ENCODE measurements at regions not wholly inside any gene's neighbourhood (a gene's known extent, or its start where the extent isn't known, plus 50 kb on each side); places are given as distances from the start of the nearest gene placed in this dataset.

DNA sequence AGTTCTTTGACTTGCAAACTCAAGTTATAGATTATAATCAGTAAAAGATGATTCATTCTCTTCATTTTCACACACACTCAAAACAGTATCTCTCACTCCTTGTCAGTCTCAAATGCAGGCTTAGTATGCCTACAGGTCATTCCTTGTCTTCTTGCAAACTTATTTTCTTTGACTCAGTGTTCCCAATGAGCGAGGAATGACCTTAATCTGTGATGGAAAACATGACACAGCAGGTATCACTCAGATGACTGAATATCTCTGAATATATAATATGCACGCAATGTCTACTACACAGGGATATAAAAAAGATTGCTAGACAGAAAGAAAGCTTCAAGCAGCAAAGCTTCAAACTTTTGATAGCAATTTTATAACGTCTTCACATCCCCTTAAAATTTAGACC is 127.8 kb upstream of the RGPD4 start:
- Histone ChIP-seq H2BK120ac (ENCODE audit: low read depth, low read length) (no peak overlapping the region), H2BK5ac (ENCODE audit: low read length) (no peak overlapping the region), H3K4me2 (ENCODE audit: insufficient read depth, low read length, poor library complexity, severe bottlenecking) (no peak overlapping the region), H3K79me1 (ENCODE audit: low read depth, low read length) (peaks cover 2% of the 10 kb centered on the region), H3K9ac (ENCODE audit: low read depth, low read length, poor library complexity) (no peak overlapping the region), H3K27me3 (ENCODE audit: control insufficient read depth in 3 of 3, insufficient read depth in 3 of 3, low read depth in 1 of 3, low read length in 3 of 3) (no peaks in the 10 kb centered on the region), H3K23ac (ENCODE audit: low read depth, low read length, poor library complexity) (no peak overlapping the region), H3K14ac (ENCODE audit: low read length) (no peak overlapping the region), H3K18ac (ENCODE audit: low read length) (no peak overlapping the region), H4K8ac (ENCODE audit: low read depth, low read length) (no peak overlapping the region), H3K4me3 (ENCODE audit: low read length in 2 of 2) (no peak overlapping the region), H4K91ac (ENCODE audit: low read depth, low read length, poor library complexity) (no peak overlapping the region), H2AFZ (ENCODE audit: low read length) (no peak overlapping the region), H2BK15ac (ENCODE audit: low read length) (no peak overlapping the region), H2AK5ac (ENCODE audit: low read depth, low read length) (no peak overlapping the region), H3K36me3 (replicated peaks in 1 of 2; ENCODE audit: control insufficient read depth in 2 of 2, insufficient read depth in 2 of 2, low read length in 2 of 2) (no peaks in the 10 kb centered on the region), H3K4me1 (ENCODE audit: control insufficient read depth in 2 of 2, insufficient read depth in 1 of 2, low read depth in 1 of 2, low read length in 2 of 2) (peaks cover 3 to 4% of the 10 kb centered on the region in 2 donors), H3K27ac (replicated peaks; ENCODE audit: low read length) (no peak overlapping the region), H3K4ac (ENCODE audit: low read length) (no peak overlapping the region), H3K9me3 (replicated peaks in 1 of 2; ENCODE audit: control insufficient read depth in 2 of 2, insufficient read depth in 1 of 2, low read depth in 1 of 2, low read length in 2 of 2) (peaks cover 0 to 3% of the 10 kb centered on the region in 2 donors), H2BK12ac (ENCODE audit: low read length) (no peak overlapping the region)
- DNase-seq (ENCODE audit: low spot score), result no peak
- no CpG with 5 or more reads among the region's 3 CpGs for WGBS, 2 donors (ENCODE audit: extremely low coverage in 2 of 2, insufficient read length in 2 of 2, insufficient replicate concordance in 1 of 2)

GRCh38 chr2:107700073-107700472 is 126.6 kb upstream of the RGPD4 start:
- Histone ChIP-seq H4K91ac (ENCODE audit: low read depth, low read length, poor library complexity) (no peak overlapping the region), H3K9ac (ENCODE audit: low read depth, low read length, poor library complexity) (no peak overlapping the region), H2BK5ac (ENCODE audit: low read length) (no peak overlapping the region), H3K27me3 (ENCODE audit: control insufficient read depth in 3 of 3, insufficient read depth in 3 of 3, low read depth in 1 of 3, low read length in 3 of 3) (no peaks in the 10 kb centered on the region), H2BK15ac (ENCODE audit: low read length) (no peak overlapping the region), H3K4me1 (ENCODE audit: control insufficient read depth in 2 of 2, insufficient read depth in 1 of 2, low read depth in 1 of 2, low read length in 2 of 2) (peaks cover 0 to 4% of the 10 kb centered on the region in 2 donors), H3K23ac (ENCODE audit: low read depth, low read length, poor library complexity) (no peak overlapping the region), H2AK5ac (ENCODE audit: low read depth, low read length) (no peak overlapping the region), H2AFZ (ENCODE audit: low read length) (no peak overlapping the region), H2BK12ac (ENCODE audit: low read length) (no peak overlapping the region), H3K14ac (ENCODE audit: low read length) (no peak overlapping the region), H3K9me3 (replicated peaks in 1 of 2; ENCODE audit: control insufficient read depth in 2 of 2, insufficient read depth in 1 of 2, low read depth in 1 of 2, low read length in 2 of 2) (no peaks in the 10 kb centered on the region), H2BK120ac (ENCODE audit: low read depth, low read length) (no peak overlapping the region), H3K79me1 (ENCODE audit: low read depth, low read length) (no peaks in the 10 kb centered on the region), H3K4me2 (ENCODE audit: insufficient read depth, low read length, poor library complexity, severe bottlenecking) (no peak overlapping the region), H3K36me3 (replicated peaks in 1 of 2; ENCODE audit: control insufficient read depth in 2 of 2, insufficient read depth in 2 of 2, low read length in 2 of 2) (no peaks in the 10 kb centered on the region), H4K8ac (ENCODE audit: low read depth, low read length) (no peak overlapping the region), H3K18ac (ENCODE audit: low read length) (no peak overlapping the region), H3K4ac (ENCODE audit: low read length) (no peak overlapping the region), H3K4me3 (ENCODE audit: low read length in 2 of 2) (no peak overlapping the region), H3K27ac (replicated peaks; ENCODE audit: low read length) (no peak overlapping the region)
- no peak for DNase-seq (ENCODE audit: low spot score)
- no CpG with 5 or more reads among the region's 1 CpG for WGBS, 2 donors (ENCODE audit: extremely low coverage in 2 of 2, insufficient read length in 2 of 2, insufficient replicate concordance in 1 of 2)

GRCh38 chr2:107711941-107712340 is 114.8 kb upstream of the RGPD4 start:
- Histone ChIP-seq H3K4ac (ENCODE audit: low read length) (no peak overlapping the region), H3K4me3 (ENCODE audit: low read length in 2 of 2) (no peak overlapping the region), H2BK5ac (ENCODE audit: low read length) (no peak overlapping the region), H2BK15ac (ENCODE audit: low read length) (no peak overlapping the region), H3K4me2 (ENCODE audit: insufficient read depth, low read length, poor library complexity, severe bottlenecking) (no peak overlapping the region), H2BK12ac (ENCODE audit: low read length) (no peak overlapping the region), H4K91ac (ENCODE audit: low read depth, low read length, poor library complexity) (no peak overlapping the region), H3K23ac (ENCODE audit: low read depth, low read length, poor library complexity) (no peak overlapping the region), H3K14ac (ENCODE audit: low read length) (no peak overlapping the region), H3K27ac (replicated peaks; ENCODE audit: low read length) (no peak overlapping the region), H3K36me3 (replicated peaks in 1 of 2; ENCODE audit: control insufficient read depth in 2 of 2, insufficient read depth in 2 of 2, low read length in 2 of 2) (no peaks in the 10 kb centered on the region), H3K4me1 (ENCODE audit: control insufficient read depth in 2 of 2, insufficient read depth in 1 of 2, low read depth in 1 of 2, low read length in 2 of 2) (no peaks in the 10 kb centered on the region), H4K8ac (ENCODE audit: low read depth, low read length) (no peak overlapping the region), H2BK120ac (ENCODE audit: low read depth, low read length) (no peak overlapping the region), H3K79me1 (ENCODE audit: low read depth, low read length) (no peaks in the 10 kb centered on the region), H2AFZ (ENCODE audit: low read length) (no peak overlapping the region), H2AK5ac (ENCODE audit: low read depth, low read length) (no peak overlapping the region), H3K9ac (ENCODE audit: low read depth, low read length, poor library complexity) (no peak overlapping the region), H3K27me3 (ENCODE audit: control insufficient read depth in 3 of 3, insufficient read depth in 3 of 3, low read depth in 1 of 3, low read length in 3 of 3) (no peaks in the 10 kb centered on the region), H3K9me3 (replicated peaks in 1 of 2; ENCODE audit: control insufficient read depth in 2 of 2, insufficient read depth in 1 of 2, low read depth in 1 of 2, low read length in 2 of 2) (no peaks in the 10 kb centered on the region), H3K18ac (ENCODE audit: low read length) (no peak overlapping the region)
- DNase-seq (ENCODE audit: low spot score), result no peak
- WGBS, 2 donors (ENCODE audit: extremely low coverage in 2 of 2, insufficient read length in 2 of 2, insufficient replicate concordance in 1 of 2), result no CpG with 5 or more reads among the region's 3 CpGs

DNA sequence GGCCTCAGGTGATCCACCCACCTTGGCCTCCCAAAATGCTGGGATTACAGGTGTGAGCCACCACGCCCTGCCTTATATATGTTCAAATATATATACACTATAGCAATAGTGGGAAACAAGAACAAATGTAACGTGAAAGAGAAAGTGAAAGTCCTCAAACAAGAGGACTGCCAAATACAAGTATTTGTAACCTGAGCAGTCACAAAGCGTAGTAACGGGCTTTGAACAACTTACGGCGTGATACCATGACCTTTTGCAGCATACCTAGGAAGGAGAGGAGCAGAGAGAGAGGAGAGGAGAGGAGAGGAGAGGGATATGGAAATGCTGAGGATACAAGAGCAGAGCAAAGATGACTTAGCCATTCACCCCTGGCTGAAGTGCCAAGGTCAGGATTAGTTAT is 113.8 kb upstream of the RGPD4 start:
- Histone ChIP-seq H3K4me2 (ENCODE audit: insufficient read depth, low read length, poor library complexity, severe bottlenecking) (no peak overlapping the region), H4K91ac (ENCODE audit: low read depth, low read length, poor library complexity) (no peak overlapping the region), H3K27me3 (ENCODE audit: control insufficient read depth in 3 of 3, insufficient read depth in 3 of 3, low read depth in 1 of 3, low read length in 3 of 3) (no peaks in the 10 kb centered on the region), H2AK5ac (ENCODE audit: low read depth, low read length) (no peak overlapping the region), H4K8ac (ENCODE audit: low read depth, low read length) (no peak overlapping the region), H3K9me3 (replicated peaks in 1 of 2; ENCODE audit: control insufficient read depth in 2 of 2, insufficient read depth in 1 of 2, low read depth in 1 of 2, low read length in 2 of 2) (no peaks in the 10 kb centered on the region), H3K18ac (ENCODE audit: low read length) (no peak overlapping the region), H3K4me3 (ENCODE audit: low read length in 2 of 2) (no peak overlapping the region), H3K79me1 (ENCODE audit: low read depth, low read length) (no peaks in the 10 kb centered on the region), H2AFZ (ENCODE audit: low read length) (no peak overlapping the region), H2BK15ac (ENCODE audit: low read length) (no peak overlapping the region), H2BK120ac (ENCODE audit: low read depth, low read length) (no peak overlapping the region), H3K14ac (ENCODE audit: low read length) (no peak overlapping the region), H3K4me1 (ENCODE audit: control insufficient read depth in 2 of 2, insufficient read depth in 1 of 2, low read depth in 1 of 2, low read length in 2 of 2) (peaks cover 0 to 2% of the 10 kb centered on the region in 2 donors), H3K9ac (ENCODE audit: low read depth, low read length, poor library complexity) (no peak overlapping the region), H2BK5ac (ENCODE audit: low read length) (no peak overlapping the region), H3K36me3 (replicated peaks in 1 of 2; ENCODE audit: control insufficient read depth in 2 of 2, insufficient read depth in 2 of 2, low read length in 2 of 2) (no peaks in the 10 kb centered on the region), H3K23ac (ENCODE audit: low read depth, low read length, poor library complexity) (no peak overlapping the region), H3K4ac (ENCODE audit: low read length) (no peak overlapping the region), H2BK12ac (ENCODE audit: low read length) (no peak overlapping the region), H3K27ac (replicated peaks; ENCODE audit: low read length) (no peak overlapping the region)
- no CpG with 5 or more reads among the region's 6 CpGs for WGBS, 2 donors (ENCODE audit: extremely low coverage in 2 of 2, insufficient read length in 2 of 2, insufficient replicate concordance in 1 of 2)
- DNase-seq (ENCODE audit: low spot score), result no peak
